ENCODE measurements at regions not wholly inside any gene's neighbourhood (a gene's known extent, or its start where the extent isn't known, plus 50 kb on each side); places are given as distances from the start of the nearest gene placed in this dataset.

DNA sequence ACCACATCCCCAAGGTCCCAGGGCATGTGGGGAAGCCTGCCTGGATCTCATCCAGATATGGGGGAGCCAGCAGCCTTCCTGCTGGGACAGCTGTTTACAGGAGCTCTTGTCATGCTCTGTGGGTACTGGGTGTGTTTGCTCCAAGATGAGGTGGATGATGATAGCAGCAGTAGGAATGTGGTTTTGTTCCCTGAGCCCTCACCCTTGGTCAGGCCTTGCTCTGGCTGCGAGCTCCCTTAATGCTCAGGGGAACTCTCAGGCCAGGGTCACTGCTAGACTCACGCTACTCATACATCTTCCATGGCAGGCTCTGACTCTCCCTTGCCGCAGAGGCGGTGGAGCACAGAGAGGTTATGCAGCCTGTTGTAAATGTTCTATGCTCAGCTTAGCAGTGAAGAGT, 990.3 kb downstream of the AACS start:
- TF ChIP-seq POLR2A (IDR thresholded peaks at IDR 0.05), result no peak
- TF ChIP-seq, protein P1, sequence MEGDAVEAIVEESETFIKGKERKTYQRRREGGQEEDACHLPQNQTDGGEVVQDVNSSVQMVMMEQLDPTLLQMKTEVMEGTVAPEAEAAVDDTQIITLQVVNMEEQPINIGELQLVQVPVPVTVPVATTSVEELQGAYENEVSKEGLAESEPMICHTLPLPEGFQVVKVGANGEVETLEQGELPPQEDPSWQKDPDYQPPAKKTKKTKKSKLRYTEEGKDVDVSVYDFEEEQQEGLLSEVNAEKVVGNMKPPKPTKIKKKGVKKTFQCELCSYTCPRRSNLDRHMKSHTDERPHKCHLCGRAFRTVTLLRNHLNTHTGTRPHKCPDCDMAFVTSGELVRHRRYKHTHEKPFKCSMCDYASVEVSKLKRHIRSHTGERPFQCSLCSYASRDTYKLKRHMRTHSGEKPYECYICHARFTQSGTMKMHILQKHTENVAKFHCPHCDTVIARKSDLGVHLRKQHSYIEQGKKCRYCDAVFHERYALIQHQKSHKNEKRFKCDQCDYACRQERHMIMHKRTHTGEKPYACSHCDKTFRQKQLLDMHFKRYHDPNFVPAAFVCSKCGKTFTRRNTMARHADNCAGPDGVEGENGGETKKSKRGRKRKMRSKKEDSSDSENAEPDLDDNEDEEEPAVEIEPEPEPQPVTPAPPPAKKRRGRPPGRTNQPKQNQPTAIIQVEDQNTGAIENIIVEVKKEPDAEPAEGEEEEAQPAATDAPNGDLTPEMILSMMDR (IDR thresholded peaks at IDR 0.05), result no peak

All from adrenal gland (tissue), 5 donors.